Ovary (tissue), 7 donors: ENCODE measurements at regions not wholly inside any gene's neighbourhood (a gene's known extent, or its start where the extent isn't known, plus 50 kb on each side); places are given as distances from the start of the nearest gene placed in this dataset.

Source experiments
- DNase-seq, 5 donors: peaks; one replicate each; pipeline ENCODE4 v3.0.0-alpha.2; 2019 to 2020
- H3K27ac ChIP-seq, 2 donors: fragments of 200-600 bp; one replicate each; pipeline versions ENCODE4 v1.5.1 to v1.8.0; 2019 to 2022
- H3K27me3 ChIP-seq: fragments of 200-600 bp; one replicate; pipeline ENCODE4 v1.8.0; 2022
- H3K36me3 ChIP-seq: fragments of 200-600 bp; sonication (generic); one replicate; pipeline ENCODE4 v1.5.1; 2019
- H3K4me1 ChIP-seq: one replicate; pipeline ENCODE4 v1.8.1; 2013; ENCODE audit warnings: mild to moderate bottlenecking, moderate library complexity; ENCODE audit not compliant: insufficient read depth
- H3K4me3 ChIP-seq: fragments of 200-600 bp; sonication (generic); one replicate; pipeline ENCODE4 v1.5.1; 2017
- H3K9me3 ChIP-seq, 2 donors: fragments of 200-600 bp in 1 of 2; sonication (generic) in 1 of 2; one replicate each; pipeline versions ENCODE4 v1.5.1 to v1.8.1; 2013 to 2019; ENCODE audit warnings: mild to moderate bottlenecking in 1 of 2, moderate library complexity in 1 of 2
- CTCF ChIP-seq, 3 donors: fragments of 450-650 bp in 2 of 3; fragments of 200-600 bp in 1 of 3; IDR thresholded peaks; one replicate each; pipeline versions ENCODE4 v1.5.1 to v1.8.0; 2016 to 2022; ENCODE audit warnings: antibody characterized with exemption in 3 of 3, mild to moderate bottlenecking in 1 of 3
- EP300 ChIP-seq: sonication (generic); formaldehyde crosslinking; IDR thresholded peaks from one replicate; pipeline ENCODE4 v1.6.1; 2017; ENCODE audit warnings: antibody characterized with exemption
- POLR2A ChIP-seq: fragments of 450-650 bp; IDR thresholded peaks from one replicate; pipeline ENCODE4 v1.6.1; 2017; ENCODE audit warnings: antibody characterized with exemption, mild to moderate bottlenecking, moderate library complexity
- WGBS, 3 donors: extraction: QIAGEN DNeasy Blood & Tissue Kit in 1 of 3; methylation state at CpG; one replicate each; pipeline versions ENCODE4 v1.1.5 to v1.1.7; 2013 to 2017; 5-methylcytosine and 5-hydroxymethylcytosine counted together
- intact Hi-C, 4 donors: fragments of 100-400 bp; cut with DNase I; formaldehyde crosslinking; loops; one replicate each; pipeline versions ENCODE4 v1.11.0 to v1.15.1; 2022 to 2023
- donor health status: DM: no; HTN: no; CAD: no; lungs with moderate emphysema.
- donor health status: DM: no; HTN: no; CAD: no.
- donor health status: Bipolar disorder and iron deficiency.
- donor health status: DM: no; HTN: no; CAD: no.
- donor health status: DM: yes; HTN: yes; CAD: no.

GRCh38 chr4:128558896-128559679, 250.4 kb upstream of the JADE1 start:
- Histone ChIP-seq H3K27ac (no peak overlapping the region), H3K9me3 (no peaks in the 10 kb centered on the region), H3K36me3 (no peaks in the 10 kb centered on the region), H3K4me1 (peaks cover 4% of the 10 kb centered on the region), H3K4me3 (no peak overlapping the region), H3K27me3 (no peaks in the 10 kb centered on the region)
- 73 to 80% (median 80%) methylated on average over 8 of the region's 8 CpGs for WGBS, 3 donors
- no peak for TF ChIP-seq CTCF (IDR thresholded peaks at IDR 0.05)
- no peak for TF ChIP-seq POLR2A
- no peak for TF ChIP-seq EP300
- intact Hi-C loops: loop anchor here in 2 of 4 donors (10.0 kb wide), 3 partner anchors 94 to 256 kb away; no protein-coding TSS in a partner anchor
- no peak for DNase-seq

- WGBS, 3 donors: 90 to 93% (median 92%) methylated on average over 3 of the region's 3 CpGs
- no peaks in the 10 kb centered on the region for H3K36me3 ChIP-seq
- no peaks in the 10 kb centered on the region for H3K27me3 ChIP-seq
- intact Hi-C loops: loop anchor here in 2 of 4 donors (10.0 kb wide), 3 partner anchors 92 to 258 kb away; no protein-coding TSS in a partner anchor
- H3K9me3 ChIP-seq: no peaks in the 10 kb centered on the region
- H3K4me1 ChIP-seq: peaks cover 9% of the 10 kb centered on the region
- no peak for TF ChIP-seq EP300
- no peak for TF ChIP-seq CTCF (IDR thresholded peaks at IDR 0.05)
- no peak for DNase-seq
- H3K27ac ChIP-seq: no peak overlapping the region
- H3K4me3 ChIP-seq: no peak overlapping the region
Observed at GRCh38 chr4:128556756-128557155, 252.7 kb upstream of the JADE1 start.

- H3K27me3 ChIP-seq: no peaks in the 10 kb centered on the region
- TF ChIP-seq CTCF (IDR thresholded peaks at IDR 0.05) (no peak), EP300 (no peak), POLR2A (no peak)
- H3K27ac ChIP-seq: peak overlapping the region in 1 of 2 donors; percentile 92
- peaks cover 9% of the 10 kb centered on the region for H3K4me1 ChIP-seq
- H3K9me3 ChIP-seq: no peaks in the 10 kb centered on the region
- 18 to 25% (median 19%) methylated on average over 5 of the region's 5 CpGs for WGBS, 3 donors
- intact Hi-C loops: loop anchor here in 2 of 4 donors (10.0 kb wide), 3 partner anchors 89 to 261 kb away; no protein-coding TSS in a partner anchor
- peak overlapping the region; percentile 56 for H3K4me3 ChIP-seq
- DNase-seq: no peak
- no peaks in the 10 kb centered on the region for H3K36me3 ChIP-seq
Observed at GRCh38 chr4:128553686-128554515, 255.6 kb upstream of the JADE1 start.

GRCh38 chr4:128552586-128552907, 257.0 kb upstream of the JADE1 start:
- Histone ChIP-seq H3K4me3 (peak overlapping the region; percentile 56), H3K4me1 (peaks cover 9% of the 10 kb centered on the region), H3K36me3 (no peaks in the 10 kb centered on the region), H3K27me3 (no peaks in the 10 kb centered on the region), H3K27ac (peak overlapping the region; percentile 35 to 92), H3K9me3 (no peaks in the 10 kb centered on the region)
- no peak for TF ChIP-seq POLR2A
- no peak for DNase-seq
- WGBS, 3 donors: 64 to 70% (median 69%) methylated on average over 4 of the region's 4 CpGs
- intact Hi-C loops: loop anchor here in 2 of 4 donors (10.0 kb wide), 3 partner anchors 88 to 262 kb away; no protein-coding TSS in a partner anchor
